ENCODE measurements at regions not wholly inside any gene's neighbourhood (a gene's known extent, or its start where the extent isn't known, plus 50 kb on each side); places are given as distances from the start of the nearest gene placed in this dataset.
A peak's percentile ranks its signal among the peaks of the same experiment; 100 is the strongest.

GRCh38 chr3:115517457-115518050 is 105.8 kb upstream of the GAP43 start:
- Mint-ChIP-seq H3K27ac (no peak overlapping the region), H3K36me3 (no peaks in the 10 kb centered on the region), H3K4me3 (no peak overlapping the region), H3K4me1 (peaks cover 6 to 13% (median 10%) of the 10 kb centered on the region in 4 donors), H3K27me3 (peaks cover 11% of the 10 kb centered on the region), H3K9me3 (peaks cover 0 to 2% (median 0%) of the 10 kb centered on the region in 7 donors)
- no peak overlapping the region for H3K27ac ChIP-seq (ENCODE audit: insufficient read depth, low read length, poor library complexity, severe bottlenecking)
- no peak for ATAC-seq (ENCODE audit: low read depth in 2 of 2)
- no peak overlapping the region for H3K4me3 ChIP-seq (ENCODE audit: low read depth, low read length)
- H3K9me3 ChIP-seq (ENCODE audit: control insufficient read depth in 2 of 2, low read length in 2 of 2): no peaks in the 10 kb centered on the region
- H3K36me3 ChIP-seq (ENCODE audit: control insufficient read depth, insufficient read depth, low read length): no peaks in the 10 kb centered on the region
- peaks cover 1% of the 10 kb centered on the region for H3K4me1 ChIP-seq (ENCODE audit: control insufficient read depth, insufficient read depth, low read length, poor library complexity, severe bottlenecking)
- peak in 1 of 3 donors; percentile 1 for DNase-seq
- peaks cover 3% of the 10 kb centered on the region for H3K27me3 ChIP-seq (ENCODE audit: control insufficient read depth, insufficient read depth, low read length)

- H3K4me3 ChIP-seq (ENCODE audit: low read depth, low read length): no peak overlapping the region
- peaks cover 3% of the 10 kb centered on the region for H3K27me3 ChIP-seq (ENCODE audit: control insufficient read depth, insufficient read depth, low read length)
- H3K27ac Mint-ChIP-seq: no peak overlapping the region
- peaks cover 0 to 2% (median 0%) of the 10 kb centered on the region in 7 donors for H3K9me3 Mint-ChIP-seq
- no peak for DNase-seq
- ATAC-seq (ENCODE audit: low read depth in 2 of 2): no peak
- H3K4me1 Mint-ChIP-seq: peaks cover 4 to 6% (median 4%) of the 10 kb centered on the region in 4 donors
- no peaks in the 10 kb centered on the region for H3K9me3 ChIP-seq (ENCODE audit: control insufficient read depth in 2 of 2, low read length in 2 of 2)
- H3K36me3 Mint-ChIP-seq: no peaks in the 10 kb centered on the region
- no peak overlapping the region for H3K27ac ChIP-seq (ENCODE audit: insufficient read depth, low read length, poor library complexity, severe bottlenecking)
- no peaks in the 10 kb centered on the region for H3K4me1 ChIP-seq (ENCODE audit: control insufficient read depth, insufficient read depth, low read length, poor library complexity, severe bottlenecking)
- H3K27me3 Mint-ChIP-seq: peaks cover 4% of the 10 kb centered on the region
- no peak overlapping the region for H3K4me3 Mint-ChIP-seq
- no peaks in the 10 kb centered on the region for H3K36me3 ChIP-seq (ENCODE audit: control insufficient read depth, insufficient read depth, low read length)
These were observed 105.0 kb upstream of the GAP43 start for GRCh38 chr3:115518100-115518852.

DNA sequence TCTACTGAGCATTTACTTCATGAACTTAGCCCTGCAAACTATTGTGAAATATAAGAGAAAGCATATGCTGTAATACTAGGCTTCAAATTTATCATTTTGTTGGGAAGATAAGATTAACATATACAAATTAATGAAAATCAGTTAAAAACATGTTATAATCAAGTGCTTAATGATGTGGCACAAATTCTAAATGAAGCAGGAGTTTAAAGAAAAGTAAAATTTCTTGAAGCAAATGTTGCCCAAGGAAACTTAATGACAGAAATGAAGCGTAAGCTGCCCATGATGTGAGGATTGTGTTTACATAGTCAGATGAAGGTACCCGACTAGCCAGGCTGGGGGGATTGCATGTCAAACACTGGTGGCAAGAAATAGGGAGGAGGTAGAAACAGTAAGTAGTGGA is 103.1 kb upstream of the GAP43 start:
- H3K27me3 ChIP-seq (ENCODE audit: control insufficient read depth, insufficient read depth, low read length): peaks cover 3% of the 10 kb centered on the region
- Mint-ChIP-seq H3K36me3 (no peaks in the 10 kb centered on the region), H3K27me3 (no peaks in the 10 kb centered on the region), H3K4me3 (no peak overlapping the region), H3K4me1 (no peaks in the 10 kb centered on the region), H3K27ac (no peak overlapping the region), H3K9me3 (peaks cover 0 to 2% (median 0%) of the 10 kb centered on the region in 7 donors)
- ATAC-seq (ENCODE audit: low read depth in 2 of 2) (no peak), DNase-seq (no peak)
- no peak overlapping the region for H3K27ac ChIP-seq (ENCODE audit: insufficient read depth, low read length, poor library complexity, severe bottlenecking)
- H3K4me3 ChIP-seq (ENCODE audit: low read depth, low read length): no peak overlapping the region
- no peaks in the 10 kb centered on the region for H3K36me3 ChIP-seq (ENCODE audit: control insufficient read depth, insufficient read depth, low read length)
- H3K4me1 ChIP-seq (ENCODE audit: control insufficient read depth, insufficient read depth, low read length, poor library complexity, severe bottlenecking): no peaks in the 10 kb centered on the region
- H3K9me3 ChIP-seq (ENCODE audit: control insufficient read depth in 2 of 2, low read length in 2 of 2): no peaks in the 10 kb centered on the region

GRCh38 chr3:115520651-115521245 is 102.6 kb upstream of the GAP43 start:
- H3K4me1 Mint-ChIP-seq: no peaks in the 10 kb centered on the region
- H3K9me3 Mint-ChIP-seq: peaks cover 0 to 2% (median 0%) of the 10 kb centered on the region in 7 donors
- H3K4me3 Mint-ChIP-seq: no peak overlapping the region
- Histone ChIP-seq H3K4me3 (ENCODE audit: low read depth, low read length) (no peak overlapping the region), H3K27me3 (ENCODE audit: control insufficient read depth, insufficient read depth, low read length) (peaks cover 3% of the 10 kb centered on the region), H3K4me1 (ENCODE audit: control insufficient read depth, insufficient read depth, low read length, poor library complexity, severe bottlenecking) (no peaks in the 10 kb centered on the region), H3K36me3 (ENCODE audit: control insufficient read depth, insufficient read depth, low read length) (no peaks in the 10 kb centered on the region), H3K9me3 (ENCODE audit: control insufficient read depth in 2 of 2, low read length in 2 of 2) (no peaks in the 10 kb centered on the region), H3K27ac (ENCODE audit: insufficient read depth, low read length, poor library complexity, severe bottlenecking) (no peak overlapping the region)
- DNase-seq (no peak), ATAC-seq (ENCODE audit: low read depth in 2 of 2) (no peak)
- no peak overlapping the region for H3K27ac Mint-ChIP-seq
- H3K36me3 Mint-ChIP-seq: no peaks in the 10 kb centered on the region
- no peaks in the 10 kb centered on the region for H3K27me3 Mint-ChIP-seq

- no peaks in the 10 kb centered on the region for H3K36me3 Mint-ChIP-seq
- H3K27ac Mint-ChIP-seq: no peak overlapping the region
- ATAC-seq (ENCODE audit: low read depth in 2 of 2): no peak
- Histone ChIP-seq H3K27me3 (ENCODE audit: control insufficient read depth, insufficient read depth, low read length) (peaks cover 3% of the 10 kb centered on the region), H3K4me1 (ENCODE audit: control insufficient read depth, insufficient read depth, low read length, poor library complexity, severe bottlenecking) (no peaks in the 10 kb centered on the region), H3K9me3 (ENCODE audit: control insufficient read depth in 2 of 2, low read length in 2 of 2) (no peaks in the 10 kb centered on the region), H3K36me3 (ENCODE audit: control insufficient read depth, insufficient read depth, low read length) (no peaks in the 10 kb centered on the region), H3K27ac (ENCODE audit: insufficient read depth, low read length, poor library complexity, severe bottlenecking) (no peak overlapping the region), H3K4me3 (ENCODE audit: low read depth, low read length) (no peak overlapping the region)
- no peaks in the 10 kb centered on the region for H3K27me3 Mint-ChIP-seq
- DNase-seq: no peak
- H3K4me1 Mint-ChIP-seq: no peaks in the 10 kb centered on the region
- H3K9me3 Mint-ChIP-seq: peaks cover 0 to 3% (median 1%) of the 10 kb centered on the region in 7 donors
- H3K4me3 Mint-ChIP-seq: no peak overlapping the region
These were observed 99.9 kb upstream of the GAP43 start for GRCh38 chr3:115523458-115523857.

GRCh38 chr3:115524549-115524948 is 98.8 kb upstream of the GAP43 start:
- H3K9me3 ChIP-seq (ENCODE audit: control insufficient read depth in 2 of 2, low read length in 2 of 2): no peaks in the 10 kb centered on the region
- H3K4me3 ChIP-seq (ENCODE audit: low read depth, low read length): no peak overlapping the region
- DNase-seq: no peak
- H3K4me3 Mint-ChIP-seq: no peak overlapping the region
- H3K27me3 ChIP-seq (ENCODE audit: control insufficient read depth, insufficient read depth, low read length): no peaks in the 10 kb centered on the region
- H3K27ac Mint-ChIP-seq: no peak overlapping the region
- H3K36me3 Mint-ChIP-seq: no peaks in the 10 kb centered on the region
- no peaks in the 10 kb centered on the region for H3K4me1 ChIP-seq (ENCODE audit: control insufficient read depth, insufficient read depth, low read length, poor library complexity, severe bottlenecking)
- no peaks in the 10 kb centered on the region for H3K4me1 Mint-ChIP-seq
- no peak for ATAC-seq (ENCODE audit: low read depth in 2 of 2)
- H3K27me3 Mint-ChIP-seq: no peaks in the 10 kb centered on the region
- H3K9me3 Mint-ChIP-seq: peaks cover 0 to 3% (median 1%) of the 10 kb centered on the region in 7 donors
- H3K36me3 ChIP-seq (ENCODE audit: control insufficient read depth, insufficient read depth, low read length): no peaks in the 10 kb centered on the region
- H3K27ac ChIP-seq (ENCODE audit: insufficient read depth, low read length, poor library complexity, severe bottlenecking): no peak overlapping the region

DNA sequence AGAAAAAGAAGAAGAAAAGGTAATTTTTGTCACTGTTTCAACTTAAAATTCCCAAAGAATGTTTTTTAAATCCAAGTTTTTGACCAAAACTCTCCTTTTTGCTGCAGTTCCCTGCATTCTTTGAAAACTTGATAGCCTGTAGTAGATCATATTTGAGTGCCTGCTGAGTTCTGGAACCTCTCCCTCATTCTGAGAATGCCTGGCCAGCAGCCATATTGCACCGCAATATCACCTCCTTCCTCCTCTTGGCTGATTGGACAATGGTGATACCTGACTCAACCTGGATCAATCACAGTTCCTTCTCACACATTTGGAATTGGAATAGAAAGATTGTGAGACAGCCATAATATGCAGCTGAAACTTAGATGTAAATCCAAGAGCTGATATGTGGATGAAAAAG is 97.6 kb upstream of the GAP43 start:
- H3K4me3 ChIP-seq (ENCODE audit: low read depth, low read length): no peak overlapping the region
- no peak for DNase-seq

More for the DNA sequence above, 97.6 kb upstream of the GAP43 start:
- Mint-ChIP-seq H3K36me3 (no peaks in the 10 kb centered on the region), H3K27me3 (no peaks in the 10 kb centered on the region), H3K4me1 (no peaks in the 10 kb centered on the region), H3K4me3 (no peak overlapping the region), H3K9me3 (peaks cover 0 to 4% (median 2%) of the 10 kb centered on the region in 7 donors), H3K27ac (no peak overlapping the region)
- no peaks in the 10 kb centered on the region for H3K27me3 ChIP-seq (ENCODE audit: control insufficient read depth, insufficient read depth, low read length)
- no peaks in the 10 kb centered on the region for H3K4me1 ChIP-seq (ENCODE audit: control insufficient read depth, insufficient read depth, low read length, poor library complexity, severe bottlenecking)
- H3K27ac ChIP-seq (ENCODE audit: insufficient read depth, low read length, poor library complexity, severe bottlenecking): no peak overlapping the region
- no peaks in the 10 kb centered on the region for H3K36me3 ChIP-seq (ENCODE audit: control insufficient read depth, insufficient read depth, low read length)
- no peaks in the 10 kb centered on the region for H3K9me3 ChIP-seq (ENCODE audit: control insufficient read depth in 2 of 2, low read length in 2 of 2)
- no peak for ATAC-seq (ENCODE audit: low read depth in 2 of 2)

Data from CD4-positive, CD25-positive, alpha-beta regulatory T cell (primary cell).